ENCODE measurements at regions not wholly inside any gene's neighbourhood (a gene's known extent, or its start where the extent isn't known, plus 50 kb on each side); places are given as distances from the start of the nearest gene placed in this dataset.
"Not testable (repeated sequence)": the region's sequence is repeated elsewhere in the genome, so short reads cannot be mapped to it uniquely, and the experiment has no call there.

DNA sequence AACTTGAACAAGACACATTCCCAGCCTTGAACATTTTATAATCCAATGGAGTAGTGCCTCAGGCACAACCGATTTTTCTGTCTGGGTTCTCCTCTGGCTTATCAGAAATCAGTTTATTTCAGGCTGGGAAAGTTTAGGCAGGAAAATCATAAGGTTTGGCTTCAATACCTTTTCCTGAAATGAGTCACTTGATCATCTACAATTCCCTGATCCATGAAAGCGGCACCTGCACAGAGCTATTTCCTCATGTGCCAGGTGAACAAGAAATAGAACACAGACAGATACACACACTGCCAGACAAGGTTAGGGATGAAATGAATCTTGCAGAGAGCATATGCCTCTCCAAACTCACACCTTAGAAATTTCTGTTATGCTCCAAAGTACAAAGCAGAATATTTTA lies 106.7 kb upstream of the OR9G4 start:
- DNase-seq = no peak

DNA sequence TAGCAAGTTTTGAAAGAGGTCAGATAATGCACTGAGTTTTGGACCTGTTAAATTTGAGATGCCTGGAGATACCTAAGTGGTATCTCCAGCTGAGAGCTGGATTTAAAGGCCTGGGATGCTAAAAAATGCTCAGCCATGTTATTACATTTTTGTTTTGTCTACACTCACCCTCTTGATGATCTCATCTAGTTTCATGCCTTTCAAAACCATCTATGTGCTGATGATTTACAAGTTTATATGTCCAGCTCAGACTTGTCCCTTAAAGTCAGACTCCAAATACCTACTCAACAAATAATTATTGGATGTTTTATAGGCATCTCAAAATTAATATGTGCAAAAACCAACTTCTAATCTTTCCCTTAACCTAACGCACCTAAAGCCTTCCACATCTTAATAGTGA lies 103.6 kb upstream of the OR9G4 start:
- DNase-seq = no peak

DNA sequence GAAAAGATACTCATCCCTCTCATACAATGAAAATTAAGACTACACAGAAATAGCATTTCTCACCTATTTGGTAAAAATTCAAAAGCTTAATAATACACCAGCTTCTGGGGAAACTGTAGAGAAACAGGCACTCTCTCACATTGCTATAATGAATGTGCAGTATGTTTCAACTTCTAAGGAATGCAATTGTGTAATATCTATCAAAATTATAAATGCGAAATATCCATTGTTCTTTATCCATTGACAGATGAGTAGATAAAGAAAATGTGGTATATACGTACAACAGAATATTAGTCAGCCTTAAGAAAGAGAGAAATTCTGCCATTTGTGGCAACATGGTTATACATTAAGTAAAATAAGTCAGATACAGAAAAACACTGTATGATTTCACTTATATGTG lies 101.4 kb upstream of the OR9G4 start:
- DNase-seq = no peak

DNA sequence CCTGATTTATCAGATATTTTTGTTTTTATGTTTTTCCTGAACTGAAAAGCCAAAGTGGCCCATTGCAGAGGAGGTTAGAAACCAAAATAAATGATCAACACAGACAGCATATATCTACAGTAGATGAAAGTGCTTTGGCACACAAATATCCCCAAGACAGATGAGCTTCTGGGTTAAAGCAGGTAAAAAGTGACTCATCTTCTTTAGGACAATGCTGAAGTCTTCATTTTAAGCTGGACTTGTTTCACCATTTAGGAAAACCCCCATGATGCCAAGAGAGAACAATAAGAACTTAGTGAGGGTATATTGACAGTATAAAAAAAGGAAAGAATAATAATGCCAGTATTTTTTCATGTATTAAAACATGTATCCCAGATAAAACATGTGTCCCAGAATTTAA lies 100.8 kb upstream of the OR9G4 start:
- DNase-seq = no peak

DNA sequence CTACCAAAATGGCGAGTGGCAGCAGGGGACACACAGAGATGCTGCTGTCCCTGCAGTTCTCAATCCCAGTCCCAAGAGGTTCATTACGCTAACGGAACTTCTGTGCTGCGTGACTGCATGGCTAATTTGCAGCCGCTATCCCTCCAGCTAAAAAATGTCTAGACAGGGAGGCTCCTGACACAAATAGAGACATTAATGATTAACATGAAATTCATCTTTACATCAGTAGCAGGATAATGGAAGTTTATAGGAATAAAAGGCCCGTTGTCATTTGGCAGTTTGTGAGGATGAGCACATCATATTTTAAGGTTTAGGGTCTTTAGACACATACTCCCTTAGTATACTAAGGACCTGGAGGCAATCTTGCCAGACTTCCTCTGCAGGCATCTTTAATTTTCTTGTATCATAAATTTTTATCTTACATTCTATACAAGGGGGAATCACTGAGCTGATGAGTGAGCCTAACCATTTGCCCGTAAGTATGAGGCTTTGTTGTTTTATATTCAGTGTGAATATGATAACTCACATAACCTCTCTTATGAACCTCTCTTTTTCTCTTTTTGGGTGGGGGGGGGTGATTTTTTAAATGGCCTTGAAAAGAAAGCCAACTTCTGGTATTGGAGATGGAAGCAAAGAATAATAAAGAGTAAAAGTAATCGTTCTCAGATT lies 99.8 kb upstream of the OR9G4 start:
- DNase-seq = no peak

DNA sequence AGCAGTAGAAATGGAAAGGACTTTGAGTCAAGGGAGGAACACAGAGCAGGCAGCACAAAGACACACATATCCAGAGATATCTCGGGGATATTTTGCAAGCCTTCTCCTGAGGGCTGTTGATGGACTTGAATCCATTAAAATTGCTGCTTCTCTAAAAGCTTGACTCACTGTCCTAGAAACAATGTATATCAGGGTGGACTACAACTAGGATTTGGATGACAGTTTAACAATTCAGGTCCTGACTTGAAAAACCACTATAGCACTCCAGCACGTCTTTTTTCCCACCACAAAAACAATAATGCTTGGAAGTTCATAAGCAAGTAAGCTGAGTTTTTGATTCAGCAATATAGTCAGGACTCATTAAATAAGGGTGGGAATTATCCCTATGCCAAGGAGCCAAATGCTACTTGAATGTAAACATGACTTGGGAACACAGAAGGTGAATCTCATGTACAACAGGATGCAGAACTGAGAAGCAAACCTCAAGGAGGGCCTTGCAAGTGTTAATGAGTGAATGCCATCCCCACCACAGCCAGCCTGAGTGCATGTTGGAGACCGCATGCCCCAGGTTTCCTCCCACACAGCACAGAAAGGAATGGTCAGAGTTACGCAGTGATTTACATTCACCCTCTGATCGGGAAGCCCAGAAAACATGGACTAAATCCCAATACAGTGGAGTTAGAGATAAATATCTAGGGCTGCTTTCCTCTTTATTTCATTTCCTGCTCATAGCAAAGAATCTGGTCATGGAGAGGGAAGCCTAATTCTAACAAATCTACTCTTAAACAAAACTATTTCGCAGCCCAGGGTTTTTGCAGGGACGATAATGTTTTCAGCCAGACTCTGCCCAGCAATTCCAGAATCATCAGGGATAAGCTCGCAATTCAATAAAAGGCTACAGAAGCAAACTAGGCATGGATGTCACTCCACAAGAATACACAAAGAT lies 98.4 kb upstream of the OR9G4 start:
- DNase-seq = no peak

DNA sequence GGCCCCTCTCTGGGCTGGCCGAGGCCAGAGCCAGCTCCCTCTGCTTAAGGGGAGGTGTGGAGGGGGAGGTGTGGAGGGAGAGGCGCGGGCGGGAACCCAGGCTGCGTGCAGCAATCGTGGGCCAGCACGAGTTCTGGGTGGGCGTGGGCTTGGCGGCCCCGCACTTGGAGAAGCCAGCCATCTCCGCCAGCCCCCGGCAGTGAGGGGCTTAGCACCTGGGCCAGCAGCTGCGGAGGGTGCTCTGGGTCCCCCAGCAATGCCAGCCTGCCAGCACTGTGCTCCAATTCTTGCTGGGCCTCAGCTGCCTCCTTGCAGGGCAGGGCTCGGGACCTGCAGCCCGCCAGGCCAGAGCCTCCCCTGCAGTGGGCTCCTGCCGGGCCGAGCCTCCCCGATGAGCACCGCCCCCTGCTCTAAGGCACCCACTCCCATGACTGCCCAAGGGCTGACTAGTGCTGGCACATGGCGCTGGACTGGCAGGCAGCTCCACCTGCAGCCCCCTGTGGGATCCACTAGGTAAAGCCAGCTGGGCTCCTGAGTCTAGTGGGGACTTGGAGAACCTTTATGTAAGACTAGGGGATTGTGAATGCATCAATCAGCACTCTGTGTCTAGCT lies 96.7 kb upstream of the OR9G4 start:
- DNase-seq = no peak

DNA sequence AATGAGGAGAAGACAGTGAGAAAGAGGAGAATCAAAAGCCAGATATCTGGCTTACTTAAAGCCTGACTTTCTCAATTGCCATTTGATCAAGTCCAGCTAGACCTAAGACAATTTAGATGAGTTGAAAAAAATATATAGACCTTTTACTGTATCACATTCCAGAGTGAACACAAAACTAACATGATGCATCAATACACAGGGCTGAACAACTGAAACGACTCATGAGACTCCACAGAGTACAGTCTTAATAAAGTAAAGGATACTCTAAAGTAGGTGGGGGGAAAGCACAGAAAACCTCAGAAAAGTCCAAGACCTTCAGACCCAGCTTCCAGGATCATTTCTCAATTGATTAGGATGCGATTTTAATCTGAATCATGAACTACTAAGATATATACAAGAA lies 95.3 kb upstream of the OR9G4 start:
- DNase-seq = no peak

DNA sequence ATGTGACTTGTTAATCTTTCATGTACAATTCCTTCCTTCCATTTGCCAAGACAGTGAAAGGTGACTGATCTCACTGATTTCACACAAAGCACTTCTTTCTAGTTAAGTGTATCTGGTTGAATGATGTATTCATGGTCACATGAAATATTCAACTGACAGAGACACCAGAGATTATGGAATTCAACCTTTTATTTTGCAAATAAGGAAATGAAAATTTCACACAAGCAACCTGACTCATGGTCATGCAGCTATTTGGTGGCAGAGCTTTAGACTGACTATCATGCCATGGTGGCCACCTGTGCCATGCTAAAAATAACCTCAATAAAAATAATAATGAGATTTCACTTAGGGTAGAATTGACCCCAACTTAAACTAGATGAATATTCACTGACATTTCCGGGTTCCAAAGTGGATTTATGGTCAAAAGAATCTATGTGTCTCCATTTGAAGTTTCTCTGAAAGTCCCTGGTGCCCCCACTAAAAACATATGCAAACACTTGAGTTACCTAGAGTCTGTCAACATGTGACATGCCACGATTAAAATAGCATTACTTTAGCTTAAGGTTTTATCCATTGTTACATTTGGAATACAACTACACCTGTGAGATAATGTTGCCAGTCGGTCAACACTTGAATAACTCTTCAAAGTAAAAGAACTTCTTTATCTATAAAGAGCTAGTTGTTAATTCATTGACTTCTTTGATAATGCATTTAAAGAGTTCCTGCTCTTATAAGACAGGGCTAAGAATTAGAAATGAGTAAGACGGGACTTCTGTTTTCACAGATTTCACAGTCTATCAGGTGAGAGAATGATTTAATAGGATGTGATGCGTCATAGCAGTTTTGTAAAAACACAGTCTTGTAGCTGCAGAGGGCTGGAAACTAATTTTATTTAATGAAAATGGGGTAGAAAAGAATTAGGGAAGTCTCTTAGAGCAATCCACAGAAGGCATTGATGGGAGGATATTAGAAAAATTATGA lies 94.6 kb upstream of the OR9G4 start:
- DNase-seq = no peak

DNA sequence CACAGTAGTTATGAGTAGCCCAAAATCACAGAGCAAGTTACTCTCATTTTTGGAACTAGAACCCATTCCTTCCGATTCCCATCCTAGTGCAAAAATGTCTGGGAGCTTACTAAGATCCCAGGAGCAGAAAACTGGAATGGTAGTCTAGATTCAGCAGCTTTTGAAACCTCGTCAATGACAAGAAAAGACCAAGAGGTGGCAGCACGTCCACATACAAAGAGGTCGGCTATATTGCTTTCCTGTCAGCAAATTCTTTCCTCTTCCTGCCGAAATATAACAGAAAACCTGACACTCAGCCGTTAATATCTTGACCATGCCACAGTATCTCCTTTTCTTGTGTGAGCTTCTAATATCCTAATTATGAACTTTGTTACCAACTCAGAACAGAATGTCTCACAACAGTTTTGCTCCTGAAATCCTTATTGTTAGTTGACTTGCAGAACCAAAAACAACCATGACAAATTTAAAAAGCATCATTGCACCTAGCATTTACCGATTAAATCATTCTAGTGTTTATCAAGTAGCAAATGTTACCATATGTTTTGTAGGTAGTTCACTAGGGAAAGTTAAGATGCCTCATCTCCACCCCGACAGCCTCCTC lies 92.8 kb upstream of the OR9G4 start:
- peak; percentile 17 for DNase-seq

DNA sequence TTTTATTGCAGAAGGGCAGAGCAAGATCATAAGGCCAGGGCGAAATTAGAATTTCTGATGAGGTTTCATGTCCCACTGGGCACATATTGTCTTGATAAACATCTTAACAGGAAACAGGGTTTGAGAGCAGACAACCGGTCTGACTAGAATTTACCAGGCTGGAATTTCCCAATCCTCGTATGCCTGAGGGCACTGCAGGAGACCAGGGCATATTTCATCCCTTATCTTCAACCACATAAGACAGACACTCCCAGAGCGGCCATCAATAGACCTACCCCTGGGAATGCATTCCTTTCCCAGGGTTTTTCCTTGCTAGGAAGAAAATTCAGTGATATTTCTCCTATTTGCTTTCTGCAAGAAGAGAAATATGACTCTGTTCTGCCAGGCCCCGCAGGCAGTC lies 78.9 kb upstream of the OR9G4 start:
- not testable (repeated sequence) for DNase-seq

DNA sequence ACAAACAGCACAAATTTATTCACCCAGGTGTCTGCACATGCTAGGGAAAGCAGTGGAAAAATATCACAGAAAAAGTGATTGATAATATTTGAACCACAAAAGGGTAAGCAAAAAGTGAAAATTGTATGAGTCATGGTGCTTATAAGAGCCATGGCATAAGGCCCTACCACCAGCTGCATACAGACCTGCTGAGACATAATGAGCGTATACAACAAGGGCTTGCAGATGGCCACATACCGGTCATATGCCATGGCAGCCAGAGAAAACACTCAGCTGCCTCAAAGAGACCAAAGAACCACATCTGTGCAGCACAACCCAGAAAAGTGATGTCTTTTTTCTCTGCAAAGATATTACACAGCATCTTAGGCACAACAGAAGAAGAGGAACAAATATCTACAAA lies 71.4 kb upstream of the OR9G4 start:
- no peak for DNase-seq

DNA sequence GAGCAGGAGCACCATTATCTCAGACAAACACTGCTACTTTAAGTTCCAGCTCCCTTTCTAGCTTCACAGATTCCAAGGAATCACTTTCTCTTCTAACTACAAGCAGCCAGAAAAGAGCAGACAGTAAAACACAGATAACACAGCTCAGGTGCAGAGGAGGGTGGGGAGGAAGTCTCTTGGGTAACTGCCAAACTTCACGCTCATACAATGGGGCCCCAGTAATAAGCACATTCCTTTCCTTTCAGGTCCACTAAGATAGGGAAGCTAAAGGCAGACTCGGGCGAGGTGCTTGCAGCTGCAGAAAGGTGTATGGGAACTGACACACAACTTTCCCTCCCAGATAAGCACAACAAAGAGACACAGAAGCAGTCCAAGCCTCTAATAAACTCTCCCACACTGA lies 69.2 kb upstream of the OR9G4 start:
- no peak for DNase-seq

DNA sequence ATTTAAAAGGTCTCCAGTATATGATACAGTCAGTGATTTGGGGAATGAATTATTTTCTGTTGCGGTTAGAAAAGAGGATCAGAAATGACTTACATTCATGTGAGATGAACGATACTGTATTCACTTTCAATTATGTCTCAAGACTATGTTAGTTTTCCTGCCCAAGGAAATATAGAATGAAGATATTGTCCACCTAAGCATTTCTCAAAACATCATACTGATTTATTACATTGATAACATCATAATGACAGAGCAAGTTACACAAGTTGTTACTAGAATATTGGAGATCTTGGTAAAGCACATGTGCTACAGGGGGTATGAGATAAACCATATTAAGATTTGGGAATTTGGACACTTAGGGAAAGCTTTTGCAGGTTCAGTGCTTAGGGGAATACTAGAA lies 67.8 kb upstream of the OR9G4 start:
- DNase-seq = no peak

DNA sequence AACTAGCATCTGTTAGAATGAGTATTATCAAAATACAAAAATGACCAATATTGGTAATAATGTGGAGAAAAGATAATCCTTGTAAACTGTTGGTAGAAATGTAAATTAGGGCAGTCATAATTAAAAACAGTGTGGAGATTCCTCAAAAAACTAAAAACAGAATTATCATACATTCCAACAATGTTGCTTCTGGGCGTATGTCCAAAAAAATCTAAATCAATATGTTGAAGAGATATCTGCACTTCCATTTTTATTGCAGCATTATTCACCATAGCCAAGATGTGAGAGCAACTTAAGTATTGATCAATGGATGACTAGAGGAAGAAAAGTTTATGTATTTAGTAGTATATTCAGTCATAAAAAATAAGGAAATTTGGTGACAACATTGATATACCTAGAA lies 59.8 kb upstream of the OR9G4 start:
- DNase-seq = no peak

DNA sequence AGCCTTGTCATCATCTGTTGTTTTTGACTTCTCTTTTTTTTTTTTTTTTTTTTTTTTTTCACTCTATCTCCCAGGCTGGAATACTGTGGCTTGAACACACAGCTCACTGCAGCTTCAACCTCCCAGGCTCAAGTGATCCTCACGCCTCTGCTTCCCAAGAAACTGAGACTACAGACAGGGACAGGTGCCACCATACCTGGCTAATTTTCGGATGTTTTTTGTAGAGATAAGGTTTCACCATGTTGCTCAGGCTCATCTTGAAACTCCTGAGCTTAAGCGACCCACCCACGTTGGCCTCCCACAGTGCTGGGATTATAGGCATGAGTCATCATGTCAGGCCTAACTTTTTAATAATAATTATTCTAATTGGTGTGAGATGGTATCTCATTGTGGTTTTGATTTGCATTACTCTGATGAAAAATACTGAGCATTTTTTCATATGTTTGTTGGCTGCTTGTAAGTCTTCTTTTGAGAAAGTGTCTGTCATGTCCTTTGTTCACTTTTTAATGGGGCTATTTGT lies 51.3 kb upstream of the OR9G4 start:
- no peak for DNase-seq

All from NCI-H345 (cell line).